NCI-H187 (cell line): ENCODE measurements at regions not wholly inside any gene's neighbourhood (a gene's known extent, or its start where the extent isn't known, plus 50 kb on each side); places are given as distances from the start of the nearest gene placed in this dataset.

Experiments
- DNase-seq, 2 experiments: peaks; one replicate each; lab custom pipeline; 2025; lab: John Stamatoyannopoulos, UW

DNA sequence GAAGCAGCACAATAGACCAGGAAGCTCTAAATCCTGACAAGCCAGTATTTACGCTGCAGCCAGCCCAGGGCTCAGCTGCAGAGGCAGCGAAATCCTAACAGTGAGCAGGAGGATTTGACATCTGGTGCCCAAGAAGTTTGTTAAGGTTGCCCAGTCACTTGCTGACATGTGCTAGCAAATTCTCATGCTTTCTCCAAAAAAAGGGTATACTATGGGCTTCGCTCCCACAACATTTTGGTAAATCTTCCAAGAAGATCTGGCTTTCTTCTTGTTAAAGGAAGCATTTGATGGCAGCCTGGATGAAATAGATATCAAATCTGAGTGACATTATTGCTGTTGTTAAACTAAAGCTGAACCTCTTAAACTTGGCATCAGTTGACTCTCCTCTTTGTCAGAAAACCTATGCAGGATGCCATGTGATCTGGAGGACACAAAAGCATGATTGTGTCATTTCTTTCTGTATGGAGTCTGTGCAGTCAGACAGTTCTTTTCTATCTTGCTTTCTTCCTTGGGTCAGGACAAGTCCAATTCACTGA lies 949.7 kb upstream of the RBFOX1 start:
- no peak for DNase-seq

DNA sequence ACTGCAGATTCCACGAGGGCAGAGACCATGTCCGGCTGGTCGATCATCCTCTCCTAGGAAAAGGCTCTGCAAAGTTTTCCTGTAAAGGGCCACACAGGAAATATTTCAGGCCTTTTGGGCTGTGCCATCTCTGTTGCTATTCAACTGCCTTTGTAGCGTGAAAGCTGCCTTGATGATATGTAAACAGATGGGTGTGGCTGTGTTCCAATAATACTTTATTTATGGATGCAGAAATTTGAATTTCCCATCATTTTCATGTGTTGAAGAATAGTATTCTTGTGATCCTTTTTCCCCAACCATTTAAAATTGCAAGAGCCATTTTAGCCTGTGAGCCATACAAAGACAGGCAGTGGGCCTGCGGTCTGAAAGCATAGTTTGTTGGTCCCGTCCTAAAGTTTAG lies 950.7 kb upstream of the RBFOX1 start:
- no peak for DNase-seq

DNA sequence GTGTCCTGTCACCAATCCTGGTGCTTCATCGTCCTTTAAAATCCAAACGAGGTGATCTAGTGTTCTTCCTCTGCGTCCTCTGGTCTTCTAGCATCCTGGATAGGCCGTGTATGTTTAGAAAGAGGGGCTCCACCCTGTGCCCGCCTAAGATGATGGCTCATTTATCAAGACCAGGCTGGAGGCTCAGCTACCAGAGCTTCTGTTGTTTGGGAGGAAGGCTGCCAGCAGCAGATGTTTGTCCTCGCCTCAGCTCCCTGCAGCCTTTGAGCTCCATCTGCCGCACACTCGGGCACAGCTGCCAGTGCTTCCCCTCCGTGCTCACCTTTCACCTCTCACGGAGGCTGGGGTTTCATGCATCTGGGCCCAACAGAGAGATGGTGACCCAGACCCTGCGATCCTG lies 954.7 kb upstream of the RBFOX1 start:
- no peak for DNase-seq

DNA sequence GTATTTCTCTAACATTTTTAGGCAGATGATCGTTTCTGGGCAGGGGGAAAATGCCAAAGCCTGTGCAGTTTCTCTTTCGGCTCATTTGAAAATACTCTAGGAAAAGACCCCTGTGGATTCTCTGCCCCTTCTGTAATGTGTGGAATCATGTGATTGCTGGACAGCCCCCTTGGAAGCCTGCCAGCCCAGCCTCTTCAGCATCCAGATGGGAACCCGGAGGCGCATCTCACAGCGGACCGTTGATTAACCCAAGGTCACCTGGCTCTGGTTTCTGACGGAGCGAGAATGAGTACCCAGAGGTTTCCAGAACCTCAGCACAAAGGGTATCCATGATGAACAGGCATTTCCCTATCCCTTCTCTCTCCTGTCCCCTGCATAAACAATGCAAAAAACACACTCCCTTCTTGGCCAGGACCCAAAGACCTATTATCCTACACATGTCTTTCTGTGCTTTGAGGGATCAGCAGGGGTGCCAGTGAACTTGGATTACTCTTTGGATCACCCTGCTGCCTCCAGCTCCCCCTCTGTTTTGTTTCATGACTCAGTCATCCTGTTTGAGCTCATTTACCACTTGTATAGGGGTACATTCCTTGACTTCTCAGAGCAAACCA lies 957.1 kb upstream of the RBFOX1 start:
- DNase-seq, result no peak

DNA sequence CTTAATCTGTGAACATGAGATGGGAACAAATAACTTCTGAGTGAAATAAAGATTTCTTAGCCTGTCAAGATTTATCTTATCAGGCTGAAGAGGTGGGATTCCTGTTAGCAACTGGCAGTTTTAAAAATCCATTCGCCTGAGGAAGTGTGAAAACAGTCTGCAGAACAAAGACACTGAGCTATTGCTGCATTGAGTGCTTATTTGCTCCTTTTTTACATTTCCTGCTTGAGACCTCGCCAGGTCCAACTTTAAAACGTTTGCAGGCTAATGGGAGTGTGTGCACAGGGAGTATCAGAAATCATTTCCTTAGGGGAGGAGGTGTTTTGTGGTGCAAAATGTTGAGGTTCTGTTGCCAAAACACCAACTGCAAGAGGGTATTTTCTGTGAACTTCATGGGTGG lies 957.8 kb upstream of the RBFOX1 start:
- no peak for DNase-seq

DNA sequence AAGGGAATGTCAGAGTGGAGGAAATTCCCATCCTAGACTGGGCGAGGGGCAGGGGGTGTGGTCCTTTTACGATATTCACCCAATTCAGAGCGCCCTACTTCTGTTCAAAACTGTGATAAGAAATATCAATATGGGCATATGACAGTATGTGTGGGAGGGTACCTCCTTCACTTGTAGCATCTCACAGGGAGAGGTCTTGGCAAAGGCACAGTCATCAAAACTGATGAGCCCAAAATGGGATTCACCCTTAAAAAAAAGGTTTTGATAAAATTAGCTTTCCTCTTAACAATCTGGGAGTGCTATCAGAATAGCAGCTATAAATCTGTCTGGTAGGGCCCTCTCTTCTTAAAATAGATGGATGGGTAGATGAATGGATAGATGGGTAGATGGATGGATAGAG lies 967.8 kb upstream of the RBFOX1 start:
- DNase-seq, result no peak

DNA sequence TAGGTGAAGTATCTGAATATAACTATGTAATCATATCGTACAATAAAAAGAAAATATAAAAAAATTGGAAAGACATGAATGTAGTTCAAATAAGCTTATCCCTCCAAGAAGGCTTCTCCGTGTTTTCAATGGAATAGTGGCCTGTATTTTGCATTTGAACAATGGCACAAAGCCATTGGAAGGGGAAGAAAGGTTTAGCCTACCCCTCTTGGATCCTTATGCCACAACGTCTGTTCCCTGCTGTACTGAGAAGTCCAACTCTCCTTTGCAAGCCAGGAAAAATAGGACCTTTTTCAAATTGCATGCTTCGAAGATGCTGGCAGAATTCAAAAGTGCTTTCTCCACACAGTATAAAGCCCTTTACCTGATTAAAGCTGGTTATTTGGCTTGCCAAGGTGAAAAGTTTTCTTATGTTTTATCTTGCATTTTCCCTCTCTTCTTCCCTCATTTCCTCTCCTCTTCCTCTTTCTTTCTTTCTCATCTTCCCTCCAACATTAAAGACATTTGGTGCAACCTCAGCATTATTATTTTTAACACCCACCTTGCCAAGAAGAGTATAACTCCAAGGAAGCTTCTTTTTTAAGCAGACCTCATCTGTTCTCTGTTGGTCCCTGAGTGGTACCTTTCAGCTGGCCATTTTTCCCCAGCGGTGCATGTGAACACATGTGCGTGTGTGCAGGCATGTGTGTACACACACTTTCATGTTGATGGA lies 968.6 kb upstream of the RBFOX1 start:
- no peak for DNase-seq

DNA sequence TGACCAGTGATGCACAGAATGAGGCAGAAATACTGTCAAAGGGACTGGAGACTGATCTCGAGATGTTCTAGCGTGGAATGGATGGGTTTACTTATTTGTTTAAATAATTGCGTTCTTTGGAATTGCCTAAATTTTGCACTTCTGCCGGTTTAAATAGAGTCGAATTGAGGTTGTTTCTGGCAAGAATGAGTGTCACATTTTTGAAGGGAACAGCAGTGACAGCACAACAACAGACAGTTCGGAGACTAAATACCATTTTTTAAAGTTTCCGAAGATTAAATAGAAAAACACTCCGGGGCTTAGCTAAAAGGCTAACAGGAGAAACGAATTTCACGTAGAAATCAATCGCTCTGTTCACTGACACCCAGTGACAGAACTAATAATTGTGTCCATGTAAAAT lies 969.2 kb upstream of the RBFOX1 start:
- DNase-seq, result no peak

DNA sequence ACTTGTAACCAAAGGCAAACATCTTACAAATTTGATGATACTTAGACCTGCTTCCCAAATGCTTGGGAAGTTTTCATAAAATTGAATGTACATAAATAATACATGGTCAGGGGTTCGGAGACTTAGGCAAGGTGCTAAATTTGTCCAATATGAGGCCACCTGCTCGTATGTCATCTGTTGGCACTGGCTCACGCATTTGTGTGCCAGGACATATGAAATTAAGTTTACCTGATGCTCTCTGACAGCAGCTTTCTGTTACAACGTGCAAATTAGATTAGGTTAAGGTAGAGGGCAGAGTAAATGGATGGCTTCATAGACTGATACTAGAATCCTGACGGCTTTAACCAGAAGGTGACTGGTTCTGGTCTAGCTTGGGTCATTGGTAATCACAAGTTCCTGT lies 970.3 kb upstream of the RBFOX1 start:
- no peak for DNase-seq

DNA sequence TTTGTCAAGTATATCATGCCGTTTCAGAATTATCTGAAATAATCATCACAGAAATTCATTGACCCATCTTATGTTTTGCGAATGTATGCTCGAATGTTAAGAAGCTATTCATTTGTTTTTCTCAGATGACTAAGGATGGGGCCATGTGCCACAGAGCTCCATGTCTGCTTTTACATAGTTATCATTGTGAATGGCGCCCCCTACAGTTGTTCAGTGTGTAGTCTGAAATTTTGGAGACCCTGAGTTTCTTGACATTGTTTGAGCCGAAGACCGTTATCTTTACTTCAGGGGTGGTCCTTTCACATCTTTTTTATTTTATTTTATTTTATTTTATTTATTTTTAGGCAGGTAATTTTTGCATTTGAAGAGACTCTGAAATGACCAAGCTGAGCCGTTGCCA lies 972.0 kb upstream of the RBFOX1 start:
- no peak for DNase-seq

DNA sequence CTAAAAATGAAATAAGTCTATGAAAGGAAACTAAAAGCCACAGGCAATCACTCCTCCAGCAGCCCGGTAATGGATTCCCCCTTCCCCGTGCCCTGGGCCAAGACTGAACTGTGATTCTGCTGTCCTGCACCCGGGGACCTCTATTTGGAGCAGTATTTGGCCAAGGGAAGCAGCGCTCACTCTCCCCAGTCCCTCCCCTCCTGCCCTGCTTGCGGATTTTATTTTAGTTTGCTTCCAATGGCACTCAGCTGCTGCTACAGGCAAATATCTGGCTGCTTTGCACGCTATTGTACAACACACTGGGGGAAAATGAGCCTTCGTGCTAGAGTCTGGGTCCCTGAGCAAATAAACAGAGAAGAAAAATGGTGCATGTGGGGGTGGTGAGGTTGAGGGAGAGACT lies 975.7 kb upstream of the RBFOX1 start:
- no peak for DNase-seq

DNA sequence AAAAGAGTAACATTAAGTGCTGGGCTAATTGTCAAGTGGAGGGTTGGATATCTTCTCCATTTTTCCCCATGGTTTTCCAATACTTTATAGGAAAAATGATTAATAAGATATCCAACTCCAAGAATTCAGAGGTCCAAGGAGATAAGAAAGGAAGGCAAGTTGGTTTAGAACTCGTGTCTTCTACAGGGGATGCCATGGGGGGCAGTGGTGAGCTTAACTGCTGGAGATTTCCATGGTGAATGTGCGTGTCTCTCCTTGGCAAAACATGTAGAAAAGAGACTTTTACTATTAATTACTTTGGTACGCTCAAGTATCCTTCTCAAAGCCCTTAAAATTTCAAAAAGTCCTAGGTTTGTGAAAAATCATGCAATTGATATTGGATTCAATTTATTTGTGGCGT lies 982.9 kb upstream of the RBFOX1 start:
- no peak for DNase-seq

DNA sequence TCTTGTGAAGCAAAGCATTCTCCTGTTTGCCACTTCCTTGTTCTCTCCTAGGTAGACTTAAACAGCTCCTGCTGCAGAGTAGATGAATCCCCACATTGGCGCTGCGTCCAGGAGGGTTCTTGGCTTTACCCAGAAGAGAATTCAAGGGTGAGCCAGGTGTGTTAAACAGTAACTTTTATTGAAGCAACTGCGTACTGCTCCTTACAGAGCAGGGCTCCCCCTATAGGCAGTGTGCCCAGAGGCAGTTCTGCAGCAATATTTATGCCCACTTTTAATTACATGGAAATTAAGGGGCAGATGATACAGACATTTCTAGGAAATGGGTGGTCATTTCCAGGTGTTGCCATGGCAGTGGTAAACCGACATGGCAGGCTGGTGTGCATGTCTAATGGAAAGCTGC lies 987.6 kb upstream of the RBFOX1 start:
- no peak for DNase-seq

DNA sequence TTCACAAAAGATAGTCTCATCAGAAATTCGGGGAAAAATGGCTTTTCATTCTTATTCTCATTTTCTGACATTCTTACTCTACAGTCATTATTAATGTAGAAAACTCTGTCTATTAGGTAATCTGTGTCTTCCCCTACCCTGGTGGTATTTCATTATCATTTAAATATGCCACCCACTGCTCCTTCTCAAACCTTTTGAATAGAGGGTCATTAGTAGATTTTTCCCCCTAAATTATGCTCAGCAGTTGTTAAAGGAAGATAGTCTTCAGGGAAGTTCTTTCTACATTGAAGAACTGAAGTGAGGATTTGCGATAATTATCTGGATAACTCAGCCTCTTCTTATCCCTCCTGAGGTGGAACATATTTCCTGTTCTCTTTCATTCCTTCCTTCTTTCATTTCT lies 989.5 kb upstream of the RBFOX1 start:
- DNase-seq, result no peak

DNA sequence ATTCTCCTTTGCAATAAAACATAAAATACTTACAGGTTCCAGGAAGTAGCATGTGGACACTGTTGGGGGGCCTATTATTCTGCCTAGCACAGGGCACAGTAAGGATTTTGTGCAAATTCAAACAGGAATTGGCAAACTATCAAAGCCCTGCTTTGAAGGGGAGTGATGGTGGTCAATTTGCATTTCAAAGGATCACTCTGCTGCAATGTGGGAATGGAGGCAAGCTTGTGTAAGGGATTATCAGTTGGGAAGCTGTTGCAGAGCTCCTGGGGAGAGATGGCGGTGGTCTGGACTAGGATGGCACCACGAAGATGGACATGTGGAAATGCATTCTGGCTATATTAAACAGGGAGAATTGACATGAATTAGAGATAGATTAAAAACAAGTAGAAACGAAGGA lies 990.7 kb upstream of the RBFOX1 start:
- DNase-seq, result no peak

DNA sequence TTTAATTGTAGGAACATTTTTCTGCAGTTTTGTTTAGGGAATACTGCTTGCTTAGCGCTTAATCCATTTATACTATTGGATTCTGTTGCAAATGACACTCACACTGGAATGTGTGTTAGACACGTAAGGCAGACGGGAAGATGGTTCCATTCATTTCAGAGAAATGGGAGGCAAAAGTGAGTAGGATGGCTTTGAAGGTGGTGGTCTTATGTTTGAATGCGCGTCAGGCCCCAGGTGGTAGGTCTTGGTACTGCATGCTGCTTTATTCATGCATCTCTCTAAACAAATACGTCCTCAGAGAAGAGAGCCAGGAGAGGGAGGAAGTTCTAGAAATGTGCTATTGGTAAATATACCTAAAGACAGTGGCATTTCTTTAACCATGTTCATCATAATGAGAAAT lies 997.6 kb upstream of the RBFOX1 start:
- DNase-seq, result no peak

DNA sequence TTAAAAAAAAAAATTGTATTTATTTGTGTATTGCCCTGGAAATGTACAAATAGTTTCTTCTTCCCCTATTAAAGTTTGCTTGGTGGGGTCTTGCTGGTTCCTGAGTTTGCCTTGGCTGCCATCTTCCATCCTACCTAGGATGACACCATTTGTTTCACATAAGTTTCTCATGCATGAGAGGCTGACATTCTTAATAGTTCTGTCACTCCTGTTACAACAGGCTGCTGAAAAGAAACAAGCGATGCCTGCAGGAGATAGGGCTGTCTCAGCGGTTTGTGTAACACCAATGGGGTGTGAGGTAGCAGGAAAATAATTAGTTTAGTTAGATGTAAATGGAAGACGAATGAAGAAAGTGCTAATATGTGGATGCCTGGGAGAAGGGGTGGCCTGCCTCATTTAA lies 1000.9 kb upstream of the RBFOX1 start:
- no peak for DNase-seq

DNA sequence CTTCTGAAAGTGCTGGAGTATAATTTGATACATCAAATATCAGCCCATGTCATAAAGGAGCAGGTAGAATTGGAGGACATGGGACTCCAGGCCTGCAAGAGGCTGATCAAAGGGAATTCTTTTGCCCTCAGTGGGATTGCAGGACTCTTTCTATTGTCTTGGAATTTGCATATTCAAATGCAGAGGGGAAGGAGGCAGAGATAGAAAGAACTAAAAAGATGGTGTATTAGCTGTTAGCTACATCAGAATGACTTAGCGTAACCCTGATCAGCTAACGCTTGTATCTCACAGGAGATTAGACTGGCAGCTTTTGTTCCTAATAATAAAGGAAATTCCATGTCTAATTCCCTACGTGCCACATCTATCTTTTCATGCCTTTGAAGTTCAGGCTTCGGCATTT lies 1014.7 kb upstream of the RBFOX1 start:
- DNase-seq, result no peak

DNA sequence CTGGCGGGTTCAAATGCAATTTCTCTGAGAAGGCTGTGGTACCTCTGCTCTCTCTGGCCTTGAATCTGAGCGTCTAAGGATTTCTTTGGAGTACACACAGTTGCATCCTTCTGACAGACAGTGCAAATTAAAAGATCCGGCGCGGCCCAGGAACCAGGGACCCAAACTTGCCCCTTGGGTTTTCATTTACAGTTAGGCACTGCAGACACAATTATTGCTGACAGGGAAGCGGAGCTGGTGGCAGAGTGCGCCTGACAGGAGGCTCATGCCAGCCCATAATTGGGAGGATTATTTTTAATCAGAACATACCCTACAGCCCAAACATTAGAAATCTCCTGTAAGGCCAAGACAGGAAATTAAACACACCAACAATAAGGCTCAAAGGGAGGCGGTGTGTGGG lies 1023.4 kb upstream of the RBFOX1 start:
- DNase-seq, result no peak

DNA sequence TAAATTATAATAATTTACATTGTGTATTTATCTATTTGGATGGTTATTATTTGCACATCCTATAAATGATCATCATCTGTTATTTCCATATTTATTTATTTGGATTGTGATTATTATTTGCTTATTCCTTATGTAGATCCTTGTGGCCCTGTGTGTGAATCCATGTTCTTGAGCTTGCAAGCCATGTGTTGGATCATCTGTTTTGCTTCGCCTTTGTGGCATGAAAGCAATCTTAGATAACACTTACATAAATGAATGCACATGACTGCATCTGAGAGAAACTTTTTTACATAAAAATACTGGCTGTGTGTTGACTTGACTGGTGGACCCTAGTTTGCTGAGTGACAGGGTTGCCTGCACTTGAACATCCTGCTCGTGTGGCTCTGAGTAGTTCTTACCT lies 1024.5 kb upstream of the RBFOX1 start:
- DNase-seq, result no peak

DNA sequence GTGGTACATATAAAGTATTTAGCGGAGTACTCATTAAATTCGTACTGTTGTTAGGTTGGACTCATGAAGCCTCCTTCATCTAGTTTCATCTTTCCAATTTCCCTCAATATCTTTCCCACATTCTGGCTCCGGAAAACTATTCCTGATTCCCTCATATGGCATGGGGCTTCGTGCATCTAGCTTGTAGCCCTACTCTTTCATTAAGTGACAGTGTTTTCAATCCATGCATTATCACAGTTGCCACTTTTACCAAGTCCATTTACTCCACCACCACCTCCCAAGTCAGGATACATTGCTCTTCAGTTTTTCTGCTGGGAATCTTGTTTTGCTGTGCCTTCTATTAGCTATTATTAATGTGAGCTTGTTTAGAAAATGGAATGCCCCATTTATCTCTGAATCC lies 1032.1 kb upstream of the RBFOX1 start:
- DNase-seq, result no peak

DNA sequence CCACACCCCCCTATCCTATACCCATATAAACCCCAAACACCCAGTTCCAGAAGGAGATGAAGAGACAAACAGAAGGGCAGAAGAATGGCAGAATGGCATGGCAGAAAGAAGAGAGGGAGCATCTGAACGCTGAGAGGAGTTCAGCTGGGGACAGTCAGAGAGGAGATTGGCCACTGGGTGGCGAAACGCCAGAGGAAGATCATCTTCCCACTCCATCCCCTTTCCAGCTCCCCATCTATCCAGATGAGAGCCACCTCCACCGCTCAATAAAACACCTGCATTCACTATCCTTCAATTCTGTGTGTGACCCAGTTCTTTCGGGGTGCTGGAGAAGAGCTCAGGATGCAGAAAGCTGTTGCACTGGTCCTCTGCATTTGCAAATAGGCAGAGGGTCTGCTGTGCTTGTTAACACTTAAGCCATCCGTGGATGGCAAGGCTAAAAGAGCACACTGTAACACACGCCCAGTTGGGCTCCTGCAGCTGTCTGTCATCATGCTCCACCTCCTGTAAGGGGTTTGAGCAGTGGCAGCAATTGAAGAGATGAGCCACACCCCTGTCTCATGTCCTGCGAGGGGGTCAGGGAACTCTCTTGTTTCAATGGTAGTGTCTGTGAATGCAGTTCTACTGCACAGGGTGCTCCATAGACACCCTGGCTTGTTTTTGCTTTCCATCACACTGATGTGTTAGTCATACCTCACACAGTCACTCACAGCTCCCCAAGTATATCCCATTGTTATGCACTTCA lies 1034.8 kb upstream of the RBFOX1 start:
- DNase-seq, result no peak

DNA sequence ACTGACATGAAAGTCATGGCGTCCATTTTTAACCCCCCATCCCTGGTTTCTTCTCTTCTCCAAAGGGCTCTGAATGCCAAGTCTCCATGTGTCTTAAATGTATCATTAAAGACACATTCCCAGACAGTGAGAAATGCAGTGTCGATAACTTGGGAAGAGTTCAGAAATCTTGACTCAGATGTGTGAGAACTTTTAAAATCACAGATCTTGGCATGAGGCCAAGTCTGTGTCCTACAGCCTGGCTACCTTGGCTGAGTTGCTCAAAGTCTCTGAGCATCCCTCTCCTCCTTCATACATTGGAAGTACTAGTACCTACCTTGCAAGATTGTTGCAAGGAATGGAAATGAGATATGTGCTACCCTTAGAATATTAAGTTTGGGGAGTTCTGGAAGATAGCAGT lies 1046.5 kb upstream of the RBFOX1 start:
- no peak for DNase-seq
